ENCODE measurements at regions not wholly inside any gene's neighbourhood (a gene's known extent, or its start where the extent isn't known, plus 50 kb on each side); places are given as distances from the start of the nearest gene placed in this dataset.

DNA sequence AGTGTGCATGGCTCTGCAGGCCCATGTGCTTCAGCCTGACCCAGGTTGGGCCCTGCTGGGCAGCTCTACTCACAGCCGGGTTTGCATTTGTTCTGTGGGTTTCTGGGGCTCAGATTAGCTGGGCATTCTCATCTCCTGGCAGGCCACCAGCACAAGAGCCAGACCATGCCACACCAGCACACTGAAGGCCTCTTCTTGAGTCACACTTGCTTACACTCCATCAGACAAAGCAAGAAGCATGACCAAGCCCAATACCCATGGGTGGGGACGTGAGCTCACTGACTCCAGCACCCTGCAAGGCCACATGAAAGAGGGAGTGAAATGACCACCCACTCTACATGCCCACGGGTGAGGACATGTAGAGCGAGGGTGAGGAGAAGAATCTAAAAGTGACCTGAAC, 257.8 kb upstream of the PPP2R2D start:
- TF ChIP-seq, protein P1, sequence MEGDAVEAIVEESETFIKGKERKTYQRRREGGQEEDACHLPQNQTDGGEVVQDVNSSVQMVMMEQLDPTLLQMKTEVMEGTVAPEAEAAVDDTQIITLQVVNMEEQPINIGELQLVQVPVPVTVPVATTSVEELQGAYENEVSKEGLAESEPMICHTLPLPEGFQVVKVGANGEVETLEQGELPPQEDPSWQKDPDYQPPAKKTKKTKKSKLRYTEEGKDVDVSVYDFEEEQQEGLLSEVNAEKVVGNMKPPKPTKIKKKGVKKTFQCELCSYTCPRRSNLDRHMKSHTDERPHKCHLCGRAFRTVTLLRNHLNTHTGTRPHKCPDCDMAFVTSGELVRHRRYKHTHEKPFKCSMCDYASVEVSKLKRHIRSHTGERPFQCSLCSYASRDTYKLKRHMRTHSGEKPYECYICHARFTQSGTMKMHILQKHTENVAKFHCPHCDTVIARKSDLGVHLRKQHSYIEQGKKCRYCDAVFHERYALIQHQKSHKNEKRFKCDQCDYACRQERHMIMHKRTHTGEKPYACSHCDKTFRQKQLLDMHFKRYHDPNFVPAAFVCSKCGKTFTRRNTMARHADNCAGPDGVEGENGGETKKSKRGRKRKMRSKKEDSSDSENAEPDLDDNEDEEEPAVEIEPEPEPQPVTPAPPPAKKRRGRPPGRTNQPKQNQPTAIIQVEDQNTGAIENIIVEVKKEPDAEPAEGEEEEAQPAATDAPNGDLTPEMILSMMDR (IDR thresholded peaks at IDR 0.05) = no peak

DNA sequence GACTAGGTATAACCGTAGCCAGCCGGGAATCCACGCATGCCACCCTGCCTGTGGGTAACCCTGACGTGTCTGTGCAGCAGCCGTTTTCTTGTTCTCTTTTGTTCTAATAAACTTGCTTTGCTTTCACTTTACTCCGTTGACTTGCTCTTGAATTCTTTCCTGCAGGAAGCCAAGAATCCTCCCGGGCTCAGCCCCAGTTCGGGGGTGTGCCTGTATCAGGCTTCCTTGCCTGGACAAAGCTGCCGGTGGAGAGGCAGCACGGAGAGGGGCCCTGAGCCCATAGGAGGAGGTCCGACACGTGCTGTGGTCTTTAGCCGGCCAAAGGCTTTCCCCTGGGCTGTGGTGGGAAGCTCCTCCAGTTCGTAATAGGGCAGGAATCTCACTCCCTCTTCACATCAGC, 256.5 kb upstream of the PPP2R2D start:
- TF ChIP-seq, protein P1 (IDR thresholded peaks at IDR 0.05) = no peak

DNA sequence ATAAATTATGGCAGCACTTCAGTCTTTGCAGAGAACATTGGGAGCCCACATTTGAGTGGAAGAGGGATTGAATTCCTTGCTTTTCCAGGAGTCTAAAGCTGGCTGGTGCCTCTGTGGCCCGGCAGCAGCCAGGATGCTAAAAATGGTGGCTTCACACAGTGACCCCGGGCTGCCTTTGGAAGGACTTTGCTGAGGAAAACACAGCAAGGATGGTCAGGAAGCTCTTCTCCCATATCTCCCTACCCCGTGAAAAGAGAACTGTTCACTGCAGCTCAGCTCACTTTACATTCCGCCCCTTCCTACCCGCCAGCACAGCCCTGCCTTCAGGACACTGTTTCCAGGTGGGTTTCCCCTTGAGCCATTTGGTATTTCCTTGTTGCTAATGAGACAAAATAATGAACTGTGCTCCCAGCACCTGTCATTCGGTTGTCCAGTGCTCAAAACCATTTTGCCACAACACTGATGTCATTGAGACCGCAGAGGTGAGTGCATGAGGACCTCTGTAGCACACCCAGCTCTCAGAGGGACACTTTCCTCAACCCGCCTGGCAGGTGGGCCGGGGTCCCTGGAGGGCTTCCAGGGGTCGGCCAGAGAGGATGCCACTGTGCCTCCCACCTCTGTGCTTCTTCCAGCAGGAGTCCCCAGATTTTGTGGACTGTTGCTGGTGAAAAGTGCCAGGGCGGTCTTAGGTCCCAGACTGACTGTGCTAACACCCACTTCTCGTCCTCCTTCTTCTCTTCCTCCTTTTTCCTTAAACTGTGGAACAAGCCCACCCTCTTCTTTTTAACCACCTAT, 255.7 kb upstream of the PPP2R2D start:
- TF ChIP-seq, protein P1 (IDR thresholded peaks at IDR 0.05) = no peak

DNA sequence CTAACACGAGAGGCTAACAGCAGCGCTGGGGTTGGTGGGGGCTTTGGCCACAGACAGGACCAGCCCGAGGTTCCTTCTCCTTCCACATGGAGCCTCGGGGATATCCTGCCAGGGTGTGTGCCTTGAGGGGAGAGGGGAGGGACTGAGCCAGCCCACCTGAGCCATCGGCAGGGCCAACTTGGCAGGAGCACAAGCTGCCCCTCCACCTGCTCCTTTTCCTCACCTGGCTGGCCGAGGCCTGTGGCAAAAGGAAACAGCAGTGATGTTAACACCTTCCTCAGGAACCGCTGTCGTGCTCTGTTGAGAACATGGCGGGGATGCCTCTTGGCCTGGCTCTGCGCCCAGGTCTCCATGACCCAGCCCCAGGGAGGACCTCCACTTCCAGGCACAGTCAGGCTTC, 255.1 kb upstream of the PPP2R2D start:
- TF ChIP-seq, protein P1 (IDR thresholded peaks at IDR 0.05) = no peak

DNA sequence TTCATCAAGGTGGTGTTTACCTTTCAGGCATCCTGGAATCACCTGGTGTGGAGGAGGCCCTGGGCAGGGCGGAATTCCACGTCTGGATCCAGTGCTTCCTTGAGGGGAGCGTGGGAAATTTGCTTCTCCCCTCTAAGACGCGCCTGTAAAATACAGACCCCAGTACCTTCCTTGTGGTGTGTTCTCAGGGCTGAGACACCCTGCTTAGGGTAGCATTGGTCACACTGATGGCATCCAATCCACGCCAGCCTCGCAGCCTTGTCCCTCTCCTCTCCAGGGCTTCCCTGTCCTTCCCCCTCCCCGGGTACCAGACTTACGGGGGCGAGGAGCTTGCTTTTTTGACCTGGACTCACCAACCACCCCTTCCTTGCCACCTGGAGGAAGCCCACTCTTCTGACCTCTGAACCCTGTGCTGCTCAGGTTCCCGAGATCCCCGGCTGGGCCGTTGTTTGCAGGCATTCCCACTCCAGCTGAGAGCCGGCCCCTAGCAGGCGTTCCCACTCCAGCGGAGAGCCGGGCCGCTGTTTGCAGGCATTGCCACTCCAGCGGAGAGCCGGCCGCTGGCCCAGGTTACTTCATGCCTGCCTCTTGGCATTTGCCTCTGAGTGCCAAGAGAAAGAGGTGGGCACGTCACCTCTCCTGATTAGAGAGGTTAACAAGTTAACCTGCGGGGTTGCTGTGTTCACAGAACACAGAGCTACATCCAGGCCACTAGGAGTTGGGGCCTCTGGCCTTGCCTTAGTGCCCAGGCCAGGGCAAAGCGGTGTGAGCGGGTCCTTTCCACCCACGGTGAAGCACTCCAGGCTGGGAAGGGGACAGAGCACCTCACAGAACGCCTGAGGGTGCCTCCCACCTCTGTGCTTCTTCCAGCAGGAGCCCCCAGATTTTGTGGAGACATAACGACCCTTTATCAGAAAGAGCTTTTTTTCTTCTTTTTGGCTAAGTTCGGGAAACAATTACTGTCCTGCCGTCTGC, 254.0 kb upstream of the PPP2R2D start:
- TF ChIP-seq, protein P1 (IDR thresholded peaks at IDR 0.05) = no peak

DNA sequence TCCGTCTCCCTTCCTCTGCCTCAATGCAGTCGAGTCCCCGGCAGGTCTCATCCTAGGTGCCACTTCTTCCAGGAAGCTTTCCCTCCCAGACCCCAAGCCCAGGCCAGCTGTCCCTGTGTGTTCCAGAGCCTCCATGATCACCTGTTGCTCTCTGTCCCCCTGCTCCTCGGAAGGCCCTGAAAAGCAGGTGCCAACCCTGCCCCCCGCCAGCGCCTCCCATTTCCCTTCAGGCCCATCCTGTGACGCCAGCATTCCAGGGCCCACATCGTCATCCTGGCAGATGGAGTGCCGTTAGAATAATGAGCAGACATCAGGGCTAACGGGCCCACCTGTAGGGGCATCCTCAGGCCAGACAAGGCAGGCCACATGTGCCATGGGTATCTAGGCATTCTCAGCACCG, 253.0 kb upstream of the PPP2R2D start:
- TF ChIP-seq, protein P1 (IDR thresholded peaks at IDR 0.05) = no peak

DNA sequence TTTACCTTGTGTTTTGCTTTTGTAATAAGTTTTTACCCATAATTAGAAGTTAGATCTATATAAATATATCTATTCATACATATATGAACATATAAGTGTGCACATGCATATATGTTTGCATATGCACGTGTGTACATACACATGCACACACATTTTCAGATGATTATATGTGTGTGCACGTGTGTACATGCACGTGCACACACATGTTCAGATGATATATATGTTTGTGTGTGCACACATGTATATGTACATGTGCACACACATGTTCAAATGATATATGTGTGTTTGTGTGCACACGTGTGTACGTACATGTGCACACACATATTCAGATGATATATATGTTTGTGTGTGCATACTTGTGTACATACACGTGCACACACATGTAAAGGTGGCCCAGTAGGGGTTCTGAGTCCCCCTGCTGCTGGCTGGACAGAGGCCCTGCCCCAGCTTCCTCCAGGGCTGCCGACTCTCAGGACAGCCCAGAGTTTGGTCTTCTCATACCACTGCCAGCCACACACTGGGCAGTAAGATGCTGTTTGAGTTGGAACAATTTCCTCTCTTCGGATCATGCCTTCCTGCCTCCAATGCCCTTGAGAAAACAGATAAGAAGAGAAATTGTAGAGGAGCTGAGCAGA, 252.3 kb upstream of the PPP2R2D start:
- TF ChIP-seq, protein P1 (IDR thresholded peaks at IDR 0.05) = no peak

Data from LNCAP (cell line).